GM18519 (cell line): ENCODE measurements at regions not wholly inside any gene's neighbourhood (a gene's known extent, or its start where the extent isn't known, plus 50 kb on each side); places are given as distances from the start of the nearest gene placed in this dataset.

ENCODE experiments used
- ATAC-seq: cut with Tn5 transposase; IDR thresholded peaks from one replicate; pipeline ENCODE4 v1.9.1; 2021; ENCODE audit warnings: mild to moderate bottlenecking, moderate library complexity; ENCODE audit not compliant: unreplicated experiment, low FRiP score

DNA sequence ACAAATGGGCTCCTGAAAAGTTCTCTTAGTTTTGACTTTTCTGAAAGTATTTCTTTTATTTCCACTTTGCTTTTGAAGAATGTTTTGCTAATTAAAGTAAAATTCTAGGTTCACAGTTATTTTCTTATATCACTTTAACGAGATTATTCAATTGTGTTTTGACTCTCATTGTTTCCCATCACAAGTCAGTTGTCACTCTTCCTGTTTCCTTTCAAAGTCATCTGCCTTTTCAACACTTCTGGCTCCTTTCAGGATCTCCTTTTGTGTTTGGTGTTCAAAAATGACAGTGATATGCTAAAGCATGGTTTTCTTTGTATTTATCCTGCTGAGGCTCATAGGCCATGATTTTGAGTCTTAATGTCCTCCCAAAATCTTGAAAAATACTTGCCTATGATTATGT is 235.4 kb upstream of the TAS2R1 start:
- no peak for ATAC-seq

GRCh38 chr5:9864791-9865190 is 234.6 kb upstream of the TAS2R1 start:
- no peak for ATAC-seq

GRCh38 chr5:9863486-9863885 is 233.3 kb upstream of the TAS2R1 start:
- ATAC-seq, result no peak

DNA sequence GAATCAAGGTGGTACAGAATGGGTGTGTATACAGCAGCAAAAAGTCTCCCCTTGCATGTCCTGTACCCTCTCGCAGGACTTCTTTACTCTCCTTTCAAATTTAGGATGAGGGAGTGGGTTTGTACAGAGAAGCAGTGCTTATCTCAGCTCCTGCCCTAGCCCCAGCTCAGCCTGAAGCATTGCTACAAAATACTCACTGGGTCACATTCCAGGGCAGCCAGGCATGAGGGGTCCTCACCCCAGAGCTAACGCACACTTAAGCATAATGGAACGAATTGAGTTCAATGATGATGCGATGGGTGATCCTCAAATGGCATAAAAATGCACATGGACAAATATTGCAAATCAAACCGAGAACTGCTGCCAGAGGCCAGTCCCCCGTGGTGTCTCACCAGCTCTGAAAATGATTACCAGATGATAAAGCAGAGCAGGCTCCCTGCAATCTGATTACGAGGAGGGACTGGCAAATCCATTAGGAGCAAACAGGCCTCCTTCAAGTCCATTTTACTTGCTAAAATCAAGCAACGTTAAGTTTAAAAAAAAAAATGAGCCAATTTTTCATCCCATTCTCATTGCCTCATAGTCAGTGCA is 231.6 kb upstream of the TAS2R1 start:
- no peak for ATAC-seq

DNA sequence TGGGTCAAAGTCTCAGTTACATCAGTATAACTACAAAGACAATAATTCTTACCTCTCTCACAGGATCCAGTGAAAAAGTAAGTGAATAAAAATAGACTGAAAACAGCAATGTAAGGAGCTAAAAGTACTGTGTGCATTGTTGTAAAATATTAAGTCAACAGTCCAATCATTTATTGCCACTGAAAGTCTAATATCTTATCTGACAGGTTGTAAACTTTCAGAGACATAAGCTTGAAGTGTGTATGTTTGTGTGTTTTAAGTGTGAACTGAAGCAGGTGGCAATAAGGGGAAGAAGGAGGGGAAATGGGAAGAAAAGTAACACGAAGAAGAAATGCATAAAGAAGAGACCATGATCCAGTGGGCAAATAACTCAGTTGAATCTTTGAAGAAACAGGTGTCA is 229.7 kb upstream of the TAS2R1 start:
- no peak for ATAC-seq

DNA sequence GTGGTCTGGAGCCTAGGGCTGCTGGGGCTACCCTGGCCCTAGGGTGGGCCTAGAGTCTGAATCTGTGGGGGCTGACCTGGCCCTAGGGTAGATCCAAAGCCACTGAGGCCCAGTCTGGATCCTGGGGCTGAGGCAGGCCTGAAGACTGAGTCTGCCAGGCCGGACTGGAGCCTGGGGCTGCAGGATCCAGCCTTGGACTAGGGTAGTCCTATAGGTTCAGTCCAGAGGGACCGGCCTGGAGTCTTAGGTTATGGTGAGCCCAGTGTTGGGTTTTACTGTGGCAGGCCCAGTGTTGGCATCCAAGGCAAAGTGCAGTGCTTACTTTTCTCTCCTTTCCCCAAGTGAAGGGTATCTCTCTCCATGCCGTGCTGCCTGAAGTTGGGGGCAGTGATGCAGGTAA is 227.9 kb upstream of the TAS2R1 start:
- no peak for ATAC-seq

DNA sequence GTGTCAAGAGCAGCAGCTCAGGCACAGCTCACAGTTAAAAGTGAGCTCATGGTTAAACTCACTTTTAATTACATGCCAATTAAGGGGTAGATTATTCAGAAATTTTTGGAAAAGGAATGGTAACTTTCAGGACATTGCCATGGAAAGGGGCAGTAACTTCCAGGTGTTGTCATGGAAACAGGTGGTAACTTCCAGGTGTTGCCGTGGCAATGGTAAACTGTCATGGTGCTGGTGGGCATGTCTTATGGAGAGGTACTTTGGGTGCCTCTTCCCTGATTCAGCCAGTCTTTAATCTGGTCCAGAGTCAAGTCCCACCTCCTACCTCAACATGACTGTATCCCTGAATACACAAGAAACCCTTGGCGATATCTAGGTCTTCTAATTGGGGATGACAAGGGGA is 223.2 kb upstream of the TAS2R1 start:
- no peak for ATAC-seq

GRCh38 chr5:9852671-9853070 is 222.5 kb upstream of the TAS2R1 start:
- no peak for ATAC-seq

GRCh38 chr5:9851458-9851857 is 221.3 kb upstream of the TAS2R1 start:
- ATAC-seq, result no peak

- ATAC-seq, result no peak
Observed at GRCh38 chr5:9850456-9850855, 220.3 kb upstream of the TAS2R1 start.

DNA sequence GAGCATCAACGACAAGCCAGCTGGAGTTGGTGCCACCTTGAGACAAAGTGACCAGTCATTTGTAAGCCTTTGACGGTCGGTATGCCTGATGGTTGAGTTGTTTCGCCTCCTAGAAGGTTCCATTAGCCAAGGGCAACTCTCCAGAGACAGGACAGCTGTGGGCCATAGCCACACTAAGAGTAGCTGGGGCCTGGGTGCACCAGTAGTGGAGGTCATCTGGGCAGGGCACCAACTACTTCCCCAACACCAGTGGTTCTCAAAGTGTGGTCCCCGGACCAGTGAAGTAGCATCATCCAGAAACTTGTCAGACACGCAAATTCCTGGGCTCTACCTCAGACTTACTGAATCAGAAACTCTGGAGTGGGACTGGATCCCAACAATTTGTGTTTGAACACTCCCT is 217.5 kb upstream of the TAS2R1 start:
- ATAC-seq, result no peak

- no peak for ATAC-seq
Observed at GRCh38 chr5:9845185-9845584, 215.0 kb upstream of the TAS2R1 start.

- no peak for ATAC-seq
Observed at GRCh38 chr5:9841516-9842170, 211.5 kb upstream of the TAS2R1 start.

GRCh38 chr5:9838916-9839315 is 208.8 kb upstream of the TAS2R1 start:
- ATAC-seq, result no peak

- no peak for ATAC-seq
Observed at GRCh38 chr5:9834871-9835770, 205.0 kb upstream of the TAS2R1 start.

- ATAC-seq, result no peak
Observed at GRCh38 chr5:9833871-9834270, 203.7 kb upstream of the TAS2R1 start.

GRCh38 chr5:9832921-9833320 is 202.8 kb upstream of the TAS2R1 start:
- no peak for ATAC-seq

DNA sequence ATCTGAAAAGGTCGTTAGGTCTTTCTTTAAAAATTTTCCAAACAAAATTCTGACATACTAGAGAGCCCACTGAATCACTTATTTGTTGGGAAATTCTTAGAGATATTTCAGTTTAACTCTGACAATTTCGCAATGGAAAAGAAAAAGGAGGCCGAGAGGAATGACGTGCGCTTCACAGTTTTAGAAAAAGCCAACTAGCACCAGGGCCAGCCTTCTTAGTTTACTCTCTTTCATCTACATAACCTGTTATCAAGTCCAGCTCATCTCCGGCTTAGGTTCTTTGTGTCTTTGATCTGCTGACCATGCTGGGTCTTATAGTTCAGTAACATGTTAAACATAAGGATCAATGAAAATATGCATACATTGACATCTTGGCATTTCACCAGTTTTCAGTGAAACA is 201.7 kb upstream of the TAS2R1 start:
- no peak for ATAC-seq

DNA sequence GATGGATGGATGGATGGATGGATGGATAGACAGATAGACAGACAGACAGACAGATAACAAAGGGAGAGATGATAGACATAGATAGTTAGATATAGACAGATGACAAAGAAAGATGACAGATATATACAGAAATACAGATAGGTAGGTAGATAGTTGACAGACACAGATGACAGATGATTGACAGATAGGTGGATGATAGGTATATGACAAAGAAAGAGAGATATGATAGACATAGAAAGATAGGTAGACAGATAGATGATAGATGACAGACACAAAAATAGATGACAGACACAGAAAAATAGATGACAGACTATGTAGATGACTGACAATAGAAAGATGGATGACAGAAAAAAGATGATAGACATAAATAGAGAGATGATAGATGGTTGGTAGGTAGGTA is 200.0 kb upstream of the TAS2R1 start:
- no peak for ATAC-seq

- ATAC-seq, result no peak
Observed at GRCh38 chr5:9829621-9830020, 199.5 kb upstream of the TAS2R1 start.

- ATAC-seq, result no peak
Observed at GRCh38 chr5:9820691-9821449, 190.7 kb upstream of the TAS2R1 start.
